Neutrophil (primary cell): ENCODE measurements at regions not wholly inside any gene's neighbourhood (a gene's known extent, or its start where the extent isn't known, plus 50 kb on each side); places are given as distances from the start of the nearest gene placed in this dataset.
"Not testable (repeated sequence)": the region's sequence is repeated elsewhere in the genome, so short reads cannot be mapped to it uniquely, and the experiment has no call there.

Experiments used
- H3K27ac ChIP-seq: fragments of 200-600 bp; sonication (generic); 2 replicates; pipeline ENCODE4 v1.5.1; 2016; ENCODE audit warnings: mild to moderate bottlenecking, moderate library complexity
- H3K27me3 ChIP-seq: fragments of 200-600 bp; sonication (generic); 2 replicates; pipeline ENCODE4 v1.6.0; 2016; ENCODE audit warnings: mild to moderate bottlenecking
- H3K36me3 ChIP-seq: fragments of 200-600 bp; sonication (generic); 2 replicates; pipeline ENCODE4 v1.5.1; 2017
- H3K4me1 ChIP-seq, 2 experiments: fragments of 200-600 bp in 1 of 2; sonication (generic) in 1 of 2; 1 replicate in 1 of 2; 2 replicates in 1 of 2; pipeline versions ENCODE4 v1.5.1 to v1.6.1; 2013 to 2016; ENCODE audit warnings: low read depth in 1 of 2, low read length in 1 of 2, mild to moderate bottlenecking in 1 of 2, moderate library complexity in 1 of 2; ENCODE audit not compliant: control insufficient read depth in 1 of 2, insufficient read depth in 1 of 2
- H3K4me3 ChIP-seq, 2 experiments: fragments of 200-600 bp in 1 of 2; sonication (generic) in 1 of 2; 1 replicate in 1 of 2; 2 replicates in 1 of 2; pipeline ENCODE4 v1.5.1; 2013 to 2016; ENCODE audit warnings: low read depth in 1 of 2, low read length in 1 of 2, mild to moderate bottlenecking in 1 of 2, moderate library complexity in 1 of 2
- H3K9me3 ChIP-seq: fragments of 200-600 bp; sonication (generic); 2 replicates; pipeline ENCODE4 v1.5.1; 2016
- TF ChIP-seq, protein P1 (sequence below): fragments of 200-600 bp; sonication (generic); IDR thresholded peaks from 2 replicates; pipeline ENCODE4 v1.5.1; 2016; ENCODE audit warnings: antibody characterized with exemption

DNA sequence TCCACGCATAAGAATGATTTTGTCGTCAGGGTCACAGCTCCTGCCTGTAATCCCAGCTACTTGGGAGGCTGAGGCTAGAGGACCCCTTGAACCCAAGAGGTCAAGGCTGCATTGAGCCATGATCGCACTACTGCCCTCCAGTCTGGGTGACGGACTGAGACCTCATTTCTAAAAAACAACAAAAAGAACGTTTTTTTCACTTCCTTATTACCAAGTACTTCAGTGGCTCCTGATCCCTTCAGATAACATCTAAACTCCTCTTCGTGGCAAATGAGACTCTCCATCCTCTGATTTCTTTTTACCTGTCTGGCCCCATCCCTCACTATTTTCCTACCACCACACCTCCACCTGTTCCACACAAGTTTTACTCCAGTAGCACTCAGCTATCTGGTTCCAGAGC is 105.4 kb upstream of the TLK1 start:
- Histone ChIP-seq H3K27me3 (no peaks in the 10 kb centered on the region), H3K36me3 (no peaks in the 10 kb centered on the region), H3K4me3 (no peak overlapping the region), H3K9me3 (no peaks in the 10 kb centered on the region), H3K27ac (no peak overlapping the region), H3K4me1 (peaks cover 0 to 4% of the 10 kb centered on the region in 2 experiments)
- TF ChIP-seq, protein P1, sequence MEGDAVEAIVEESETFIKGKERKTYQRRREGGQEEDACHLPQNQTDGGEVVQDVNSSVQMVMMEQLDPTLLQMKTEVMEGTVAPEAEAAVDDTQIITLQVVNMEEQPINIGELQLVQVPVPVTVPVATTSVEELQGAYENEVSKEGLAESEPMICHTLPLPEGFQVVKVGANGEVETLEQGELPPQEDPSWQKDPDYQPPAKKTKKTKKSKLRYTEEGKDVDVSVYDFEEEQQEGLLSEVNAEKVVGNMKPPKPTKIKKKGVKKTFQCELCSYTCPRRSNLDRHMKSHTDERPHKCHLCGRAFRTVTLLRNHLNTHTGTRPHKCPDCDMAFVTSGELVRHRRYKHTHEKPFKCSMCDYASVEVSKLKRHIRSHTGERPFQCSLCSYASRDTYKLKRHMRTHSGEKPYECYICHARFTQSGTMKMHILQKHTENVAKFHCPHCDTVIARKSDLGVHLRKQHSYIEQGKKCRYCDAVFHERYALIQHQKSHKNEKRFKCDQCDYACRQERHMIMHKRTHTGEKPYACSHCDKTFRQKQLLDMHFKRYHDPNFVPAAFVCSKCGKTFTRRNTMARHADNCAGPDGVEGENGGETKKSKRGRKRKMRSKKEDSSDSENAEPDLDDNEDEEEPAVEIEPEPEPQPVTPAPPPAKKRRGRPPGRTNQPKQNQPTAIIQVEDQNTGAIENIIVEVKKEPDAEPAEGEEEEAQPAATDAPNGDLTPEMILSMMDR, result no peak

DNA sequence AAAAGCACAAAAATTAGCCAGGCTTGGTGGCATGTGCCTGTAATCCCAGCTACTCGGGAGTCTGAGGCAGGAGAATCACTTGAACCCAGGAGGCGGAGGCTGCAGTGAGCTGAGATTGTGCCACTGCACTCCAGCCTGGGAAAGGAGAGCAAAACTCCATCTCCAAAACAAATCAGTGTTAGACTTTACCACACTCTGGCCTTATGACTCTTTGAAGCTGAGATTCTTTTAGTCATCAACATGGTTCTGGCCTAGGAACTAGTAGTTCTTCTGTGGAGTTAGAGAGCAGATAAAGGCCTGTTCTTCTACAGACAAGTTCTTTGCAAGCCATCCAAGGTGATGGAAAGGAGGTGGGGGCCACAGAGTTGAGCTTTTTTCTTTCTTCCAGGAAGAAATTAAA is 100.8 kb upstream of the TLK1 start:
- H3K9me3 ChIP-seq, H3K27ac ChIP-seq, H3K36me3 ChIP-seq, H3K27me3 ChIP-seq, H3K4me3 ChIP-seq: not testable (repeated sequence)
- peaks cover 12 to 20% of the 10 kb centered on the region in 2 experiments for H3K4me1 ChIP-seq

DNA sequence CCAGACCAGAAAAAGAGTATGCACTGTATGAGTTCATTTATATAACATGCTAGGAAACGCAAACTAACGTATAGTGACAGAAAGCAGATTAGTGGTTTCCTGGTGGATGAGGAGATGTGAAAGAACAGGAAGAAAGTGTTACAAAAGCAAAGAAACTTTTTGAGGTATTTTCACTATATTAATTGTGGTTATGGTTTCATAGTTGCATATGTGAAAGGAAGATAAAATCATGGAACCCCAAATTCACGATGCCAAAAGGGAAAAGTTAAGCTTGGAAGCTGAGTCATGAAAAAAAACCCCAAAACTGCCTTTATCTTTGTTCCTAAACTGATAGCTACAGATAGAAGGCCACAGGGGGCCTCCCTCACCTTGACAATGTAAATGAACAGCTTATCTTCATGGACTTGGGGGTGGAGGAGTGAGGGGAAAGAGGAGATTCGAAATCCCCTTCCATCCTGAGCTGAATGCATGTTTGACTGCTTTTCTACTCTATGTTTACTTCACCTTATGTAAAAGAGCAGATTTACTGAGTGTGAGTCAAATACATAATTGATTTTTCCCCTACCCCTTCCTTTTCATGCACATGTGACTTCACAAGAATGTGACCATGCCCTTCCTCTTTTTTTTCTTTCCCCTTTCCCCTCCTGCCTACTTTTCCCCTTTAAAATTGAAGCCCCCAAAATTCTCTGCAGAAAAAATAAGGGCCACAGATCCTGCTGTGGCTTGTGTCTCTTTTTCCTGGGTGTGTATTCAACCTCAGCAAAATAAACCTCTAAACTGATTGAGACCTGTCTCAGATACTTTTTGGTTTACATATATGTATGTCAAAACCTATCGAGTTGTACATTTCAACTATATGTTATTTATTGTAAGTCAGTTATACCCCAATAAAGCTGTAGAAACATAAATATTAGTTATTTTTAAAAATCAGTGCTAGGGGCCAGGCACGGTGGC is 100.1 kb upstream of the TLK1 start:
- Histone ChIP-seq H3K4me3 (no peak overlapping the region), H3K27ac (no peak overlapping the region), H3K9me3 (no peaks in the 10 kb centered on the region), H3K27me3 (no peaks in the 10 kb centered on the region), H3K36me3 (no peaks in the 10 kb centered on the region), H3K4me1 (peaks cover 12 to 20% of the 10 kb centered on the region in 2 experiments)
- TF ChIP-seq, protein P1, result no peak

DNA sequence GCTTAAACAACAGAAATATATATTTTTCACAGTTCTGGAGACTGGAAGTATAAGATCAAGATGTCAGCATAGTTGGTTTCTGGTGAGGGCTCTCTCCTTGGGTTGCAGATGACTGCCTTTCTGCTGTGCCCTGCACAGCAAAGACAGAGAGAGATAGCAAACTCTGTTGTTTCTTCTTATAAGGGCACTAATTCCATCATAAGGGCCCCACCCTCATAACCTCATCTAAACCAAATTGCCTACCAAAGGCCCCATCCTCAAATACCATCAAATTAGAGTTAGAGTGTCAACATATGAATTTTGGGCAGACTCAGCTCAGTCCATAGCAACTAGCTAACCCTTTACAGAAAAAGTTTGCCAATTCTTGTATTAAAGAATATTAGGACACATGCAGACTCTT is 94.0 kb upstream of the TLK1 start:
- H3K36me3 ChIP-seq, result no peaks in the 10 kb centered on the region
- peaks cover 4% of the 10 kb centered on the region for H3K9me3 ChIP-seq
- H3K4me1 ChIP-seq, result peaks cover under 1 to 2% of the 10 kb centered on the region in 2 experiments
- no peaks in the 10 kb centered on the region for H3K27me3 ChIP-seq
- TF ChIP-seq, protein P1, result no peak
- H3K27ac ChIP-seq, result no peak overlapping the region
- no peak overlapping the region for H3K4me3 ChIP-seq

DNA sequence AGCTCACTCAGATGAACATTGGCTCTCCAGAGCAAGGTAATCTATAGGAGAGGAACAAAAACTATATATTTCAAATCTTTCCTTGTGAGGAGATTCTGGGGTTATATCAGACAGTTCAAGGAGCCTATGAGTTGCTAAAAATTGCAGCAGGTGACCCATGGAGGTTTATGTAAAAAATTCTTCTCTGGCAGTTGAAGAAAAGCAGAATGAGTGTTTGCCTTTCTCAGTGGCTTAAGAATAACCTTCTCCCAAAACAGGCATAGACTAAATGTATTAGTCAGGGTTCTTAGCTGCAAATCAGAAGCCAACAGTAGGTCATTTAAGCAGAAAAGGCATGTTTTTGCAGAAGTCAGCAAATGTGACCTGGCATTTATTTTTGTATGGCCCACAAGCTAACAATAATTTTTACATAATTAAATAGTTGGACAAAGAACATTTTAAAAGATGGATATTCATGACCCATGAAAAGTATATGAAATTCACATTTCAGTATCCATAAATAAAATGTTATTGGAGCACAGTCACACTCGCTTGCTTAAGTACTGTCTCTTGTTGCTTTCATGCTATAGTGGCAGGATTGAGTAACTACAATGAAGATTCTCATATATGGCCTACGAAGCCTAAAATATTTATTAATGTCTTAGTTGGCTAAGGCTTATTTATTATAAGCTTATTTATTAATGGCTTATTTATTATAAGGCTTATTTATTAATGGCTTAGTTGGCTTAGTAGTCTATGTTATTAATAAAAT is 93.4 kb upstream of the TLK1 start:
- TF ChIP-seq, protein P1, result no peak
- H3K9me3 ChIP-seq, result peaks cover 4% of the 10 kb centered on the region
- no peak overlapping the region for H3K4me3 ChIP-seq
- no peak overlapping the region for H3K27ac ChIP-seq
- no peaks in the 10 kb centered on the region for H3K36me3 ChIP-seq
- H3K27me3 ChIP-seq, result no peaks in the 10 kb centered on the region
- no peaks in the 10 kb centered on the region for H3K4me1 ChIP-seq

- Histone ChIP-seq H3K4me3 (no peak overlapping the region), H3K9me3 (peaks cover 4% of the 10 kb centered on the region), H3K36me3 (no peaks in the 10 kb centered on the region), H3K27ac (no peak overlapping the region), H3K4me1 (peaks cover 1 to 4% of the 10 kb centered on the region in 2 experiments), H3K27me3 (no peaks in the 10 kb centered on the region)
- TF ChIP-seq, protein P1, result no peak
These were observed 92.6 kb upstream of the TLK1 start for GRCh38 chr2:171253279-171253678.
